ENCODE measurements at regions not wholly inside any gene's neighbourhood (a gene's known extent, or its start where the extent isn't known, plus 50 kb on each side); places are given as distances from the start of the nearest gene placed in this dataset.

GRCh38 chr10:118246332-118247295 is 95.5 kb downstream of the FAM204A start:
- no peak for DNase-seq (ENCODE audit: low spot score)

- no peak for DNase-seq (ENCODE audit: low spot score)
Observed at GRCh38 chr10:118243907-118244306, 98.2 kb downstream of the FAM204A start.

GRCh38 chr10:118241229-118242137 is 100.6 kb downstream of the FAM204A start:
- peak; percentile 85 for DNase-seq (ENCODE audit: low spot score)

- no peak for DNase-seq (ENCODE audit: low spot score)
Observed at GRCh38 chr10:118239236-118239630, 102.9 kb downstream of the FAM204A start.

- no peak for DNase-seq (ENCODE audit: low spot score)
Observed at GRCh38 chr10:118238573-118239235, 103.4 kb downstream of the FAM204A start.

- DNase-seq (ENCODE audit: low spot score) = no peak
Observed at GRCh38 chr10:118237930-118238329, 104.2 kb downstream of the FAM204A start.

GRCh38 chr10:118234683-118235082 is 107.4 kb downstream of the FAM204A start:
- DNase-seq (ENCODE audit: low spot score) = no peak

- no peak for DNase-seq (ENCODE audit: low spot score)
Observed at GRCh38 chr10:118220346-118220850, 121.7 kb downstream of the FAM204A start.

GRCh38 chr10:118218562-118218961 is 123.6 kb downstream of the FAM204A start:
- DNase-seq (ENCODE audit: low spot score) = no peak

- no peak for DNase-seq (ENCODE audit: low spot score)
Observed at GRCh38 chr10:118216571-118217170, 125.5 kb downstream of the FAM204A start.

GRCh38 chr10:118216020-118216419 is 126.1 kb downstream of the FAM204A start:
- DNase-seq (ENCODE audit: low spot score) = no peak

- no peak for DNase-seq (ENCODE audit: low spot score)
Observed at GRCh38 chr10:118214776-118215175, 127.3 kb downstream of the FAM204A start.

- DNase-seq (ENCODE audit: low spot score) = no peak
Observed at GRCh38 chr10:118213436-118213835, 128.7 kb downstream of the FAM204A start.

- DNase-seq (ENCODE audit: low spot score) = no peak
Observed at GRCh38 chr10:118210276-118210675, 131.8 kb downstream of the FAM204A start.

GRCh38 chr10:118209215-118209614 is 132.9 kb downstream of the FAM204A start:
- DNase-seq (ENCODE audit: low spot score) = peak; percentile 53

GRCh38 chr10:118207470-118208007 is 134.6 kb downstream of the FAM204A start:
- DNase-seq (ENCODE audit: low spot score) = no peak

GRCh38 chr10:118204292-118204943 is 137.7 kb downstream of the FAM204A start:
- DNase-seq (ENCODE audit: low spot score) = no peak

GRCh38 chr10:118203461-118203860 is 138.7 kb downstream of the FAM204A start:
- DNase-seq (ENCODE audit: low spot score) = no peak

- DNase-seq (ENCODE audit: low spot score) = no peak
Observed at GRCh38 chr10:118195729-118196128, 146.4 kb downstream of the FAM204A start.

- DNase-seq (ENCODE audit: low spot score) = no peak
Observed at GRCh38 chr10:118193642-118194041, 146.9 kb upstream of the RAB11FIP2 start.

GRCh38 chr10:118181021-118181420 is 134.3 kb upstream of the RAB11FIP2 start:
- no peak for DNase-seq (ENCODE audit: low spot score)
